Mesothelial cell of epicardium (in vitro differentiated cells): ENCODE measurements at regions not wholly inside any gene's neighbourhood (a gene's known extent, or its start where the extent isn't known, plus 50 kb on each side); places are given as distances from the start of the nearest gene placed in this dataset.
A peak's percentile ranks its signal among the peaks of the same experiment; 100 is the strongest.

ENCODE experiments used
- DNase-seq, 2 experiments: peaks; one replicate each; pipeline ENCODE4 v3.0.0; 2021; ENCODE audit warnings: low spot score in 2 of 2; ENCODE audit not compliant: unreplicated experiment in 2 of 2
- H3K27ac Mint-ChIP-seq: 2 replicates; pipeline ENCODE4 v1.8.0; 2021; ENCODE audit warnings: mixed read lengths
- H3K27me3 Mint-ChIP-seq: 2 replicates; pipeline ENCODE4 v1.8.0; 2021; ENCODE audit warnings: low read depth, mixed read lengths
- H3K36me3 Mint-ChIP-seq: 2 replicates; pipeline ENCODE4 v1.8.0; 2021; ENCODE audit warnings: mixed read lengths
- H3K4me1 Mint-ChIP-seq: 2 replicates; pipeline ENCODE4 v1.8.0; 2021; ENCODE audit warnings: mixed read lengths
- H3K4me3 Mint-ChIP-seq: 2 replicates; pipeline ENCODE4 v1.8.0; 2021; ENCODE audit warnings: mild to moderate bottlenecking, moderate library complexity, mixed read lengths
- H3K9me3 Mint-ChIP-seq: 2 replicates; pipeline ENCODE4 v1.8.0; 2021; ENCODE audit warnings: mixed read lengths
- TF ChIP-seq, protein P1 (sequence below): fragments of 200-600 bp; sonication (generic); IDR thresholded peaks from one replicate; pipeline ENCODE4 v1.5.0; 2021; ENCODE audit warnings: antibody characterized with exemption; ENCODE audit not compliant: unreplicated experiment

- Mint-ChIP-seq H3K9me3 (no peaks in the 10 kb centered on the region), H3K27me3 (peaks cover 45% of the 10 kb centered on the region)
Observed at GRCh38 chr7:155973451-155973997, 161.3 kb upstream of the SHH start.

GRCh38 chr7:155972651-155973390, 160.6 kb upstream of the SHH start:
- H3K9me3 Mint-ChIP-seq, result no peaks in the 10 kb centered on the region
- DNase-seq, result peak in 1 of 2 experiments; percentile 32
- peaks cover 38% of the 10 kb centered on the region for H3K27me3 Mint-ChIP-seq

More at GRCh38 chr7:155973451-155973997, 161.3 kb upstream of the SHH start:
- TF ChIP-seq, protein P1, sequence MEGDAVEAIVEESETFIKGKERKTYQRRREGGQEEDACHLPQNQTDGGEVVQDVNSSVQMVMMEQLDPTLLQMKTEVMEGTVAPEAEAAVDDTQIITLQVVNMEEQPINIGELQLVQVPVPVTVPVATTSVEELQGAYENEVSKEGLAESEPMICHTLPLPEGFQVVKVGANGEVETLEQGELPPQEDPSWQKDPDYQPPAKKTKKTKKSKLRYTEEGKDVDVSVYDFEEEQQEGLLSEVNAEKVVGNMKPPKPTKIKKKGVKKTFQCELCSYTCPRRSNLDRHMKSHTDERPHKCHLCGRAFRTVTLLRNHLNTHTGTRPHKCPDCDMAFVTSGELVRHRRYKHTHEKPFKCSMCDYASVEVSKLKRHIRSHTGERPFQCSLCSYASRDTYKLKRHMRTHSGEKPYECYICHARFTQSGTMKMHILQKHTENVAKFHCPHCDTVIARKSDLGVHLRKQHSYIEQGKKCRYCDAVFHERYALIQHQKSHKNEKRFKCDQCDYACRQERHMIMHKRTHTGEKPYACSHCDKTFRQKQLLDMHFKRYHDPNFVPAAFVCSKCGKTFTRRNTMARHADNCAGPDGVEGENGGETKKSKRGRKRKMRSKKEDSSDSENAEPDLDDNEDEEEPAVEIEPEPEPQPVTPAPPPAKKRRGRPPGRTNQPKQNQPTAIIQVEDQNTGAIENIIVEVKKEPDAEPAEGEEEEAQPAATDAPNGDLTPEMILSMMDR, result no peak
- no peak for DNase-seq
- Mint-ChIP-seq H3K27ac (no peak overlapping the region), H3K4me1 (no peaks in the 10 kb centered on the region), H3K4me3 (no peak overlapping the region), H3K36me3 (no peaks in the 10 kb centered on the region)

DNA sequence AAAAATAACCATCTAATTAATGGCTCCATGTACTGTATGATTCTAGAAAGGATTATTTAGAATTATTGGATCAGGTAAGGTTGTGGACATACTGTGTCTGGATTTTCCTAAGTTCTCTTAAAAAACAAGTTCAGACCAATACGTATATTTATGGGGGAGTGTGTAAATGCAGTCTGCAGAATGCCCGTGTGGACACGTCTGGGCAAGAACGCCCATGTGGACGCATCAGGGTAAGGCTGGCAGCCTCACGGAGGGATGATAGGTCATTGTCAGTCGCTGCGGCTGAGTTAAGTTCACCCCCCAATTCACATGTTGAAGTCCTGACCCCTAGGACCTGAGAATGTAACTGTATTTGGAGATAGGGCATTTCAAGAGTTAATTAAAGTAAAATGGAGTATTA, 160.0 kb upstream of the SHH start:
- no peak for DNase-seq
- H3K9me3 Mint-ChIP-seq, result no peaks in the 10 kb centered on the region
- no peak overlapping the region for H3K27ac Mint-ChIP-seq
- TF ChIP-seq, protein P1, result no peak
- peaks cover 37% of the 10 kb centered on the region for H3K27me3 Mint-ChIP-seq
- no peaks in the 10 kb centered on the region for H3K36me3 Mint-ChIP-seq
- H3K4me3 Mint-ChIP-seq, result no peak overlapping the region
- no peaks in the 10 kb centered on the region for H3K4me1 Mint-ChIP-seq

More at GRCh38 chr7:155972651-155973390, 160.6 kb upstream of the SHH start:
- TF ChIP-seq, protein P1, result no peak
- Mint-ChIP-seq H3K36me3 (no peaks in the 10 kb centered on the region), H3K27ac (no peak overlapping the region), H3K4me3 (no peak overlapping the region), H3K4me1 (no peaks in the 10 kb centered on the region)

GRCh38 chr7:155971180-155971770, 159.0 kb upstream of the SHH start:
- no peak overlapping the region for H3K27ac Mint-ChIP-seq
- DNase-seq, result no peak
- no peaks in the 10 kb centered on the region for H3K9me3 Mint-ChIP-seq
- no peak overlapping the region for H3K4me3 Mint-ChIP-seq
- TF ChIP-seq, protein P1, result no peak
- H3K4me1 Mint-ChIP-seq, result no peaks in the 10 kb centered on the region
- peaks cover 36% of the 10 kb centered on the region for H3K27me3 Mint-ChIP-seq
- H3K36me3 Mint-ChIP-seq, result no peaks in the 10 kb centered on the region

- DNase-seq, result no peak
- Mint-ChIP-seq H3K9me3 (no peaks in the 10 kb centered on the region), H3K4me1 (no peaks in the 10 kb centered on the region), H3K27ac (no peak overlapping the region), H3K4me3 (no peak overlapping the region), H3K27me3 (peaks cover 27% of the 10 kb centered on the region), H3K36me3 (no peaks in the 10 kb centered on the region)
- TF ChIP-seq, protein P1, result no peak
Observed at GRCh38 chr7:155969192-155969929, 157.1 kb upstream of the SHH start.
